GM18511 (cell line): ENCODE measurements at regions not wholly inside any gene's neighbourhood (a gene's known extent, or its start where the extent isn't known, plus 50 kb on each side); places are given as distances from the start of the nearest gene placed in this dataset.
A peak's percentile ranks its signal among the peaks of the same experiment; 100 is the strongest.

Source experiments
- ATAC-seq: cut with Tn5 transposase; IDR thresholded peaks from one replicate; pipeline ENCODE4 v1.9.1; 2021; ENCODE audit warnings: mild to moderate bottlenecking, moderate library complexity; ENCODE audit not compliant: unreplicated experiment

- ATAC-seq, result no peak
Measured at GRCh38 chr10:3016016-3016415, 51.3 kb upstream of the PFKP start.

DNA sequence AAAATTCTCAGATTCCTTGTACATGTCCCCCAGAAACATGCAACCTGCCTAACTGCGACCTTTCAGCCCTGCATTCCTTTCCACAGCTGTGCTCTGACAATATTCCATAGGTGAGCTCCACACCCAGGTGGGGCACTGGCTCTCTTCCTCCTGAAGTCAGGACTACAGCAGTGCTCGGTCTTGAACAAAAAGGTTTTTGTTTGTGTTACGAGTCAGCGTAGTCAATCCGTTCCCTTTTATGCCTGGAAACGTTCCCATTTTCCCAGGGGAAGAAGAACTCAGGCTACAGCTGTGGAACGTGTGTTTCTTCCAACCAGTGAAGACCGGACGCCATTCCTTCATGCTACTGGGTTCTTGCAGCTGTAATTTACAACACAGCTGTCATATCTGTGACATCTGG, 52.4 kb upstream of the PFKP start:
- no peak for ATAC-seq

DNA sequence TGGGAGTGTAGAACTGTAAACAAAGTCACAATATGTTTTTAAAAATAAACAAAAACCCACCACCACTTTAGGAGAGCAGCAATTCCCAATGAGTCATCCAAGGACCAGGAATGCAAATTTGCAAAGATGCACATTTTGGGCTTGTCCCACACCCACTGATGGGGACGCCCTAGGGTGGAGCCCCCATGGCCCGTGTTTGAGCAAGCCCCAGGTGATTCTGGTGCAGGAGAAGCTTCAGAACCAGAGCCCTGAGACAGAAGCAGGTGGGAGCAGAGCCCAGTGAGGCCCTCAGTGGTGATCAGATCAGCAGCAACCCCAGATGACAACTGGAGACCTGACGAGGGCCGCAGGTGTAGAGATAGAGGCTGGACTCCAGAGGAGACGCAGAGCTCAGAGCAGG, 55.1 kb upstream of the PFKP start:
- no peak for ATAC-seq

- no peak for ATAC-seq
Measured at GRCh38 chr10:3010816-3011460, 56.4 kb upstream of the PFKP start.

DNA sequence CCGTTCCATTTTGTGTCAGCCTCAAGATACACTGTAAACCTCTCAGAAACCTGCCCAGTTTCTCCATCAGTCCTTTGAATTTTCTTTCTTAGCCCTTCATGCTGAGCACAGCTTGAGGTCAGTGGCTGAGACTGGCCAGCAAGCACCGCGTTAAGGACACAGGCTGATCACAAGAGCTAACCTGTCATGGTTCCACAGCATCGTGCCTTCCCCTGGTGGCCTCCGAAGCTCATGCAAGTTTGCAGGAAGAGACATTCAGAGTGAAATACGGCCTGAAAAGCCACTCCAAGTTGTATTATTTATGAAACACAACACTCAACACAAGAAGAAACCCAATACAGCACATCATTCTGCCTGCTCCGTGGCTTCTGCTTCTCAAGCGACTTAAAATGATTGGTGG, 57.0 kb upstream of the PFKP start:
- ATAC-seq, result no peak

GRCh38 chr10:3009341-3009740, 58.0 kb upstream of the PFKP start:
- ATAC-seq, result no peak

DNA sequence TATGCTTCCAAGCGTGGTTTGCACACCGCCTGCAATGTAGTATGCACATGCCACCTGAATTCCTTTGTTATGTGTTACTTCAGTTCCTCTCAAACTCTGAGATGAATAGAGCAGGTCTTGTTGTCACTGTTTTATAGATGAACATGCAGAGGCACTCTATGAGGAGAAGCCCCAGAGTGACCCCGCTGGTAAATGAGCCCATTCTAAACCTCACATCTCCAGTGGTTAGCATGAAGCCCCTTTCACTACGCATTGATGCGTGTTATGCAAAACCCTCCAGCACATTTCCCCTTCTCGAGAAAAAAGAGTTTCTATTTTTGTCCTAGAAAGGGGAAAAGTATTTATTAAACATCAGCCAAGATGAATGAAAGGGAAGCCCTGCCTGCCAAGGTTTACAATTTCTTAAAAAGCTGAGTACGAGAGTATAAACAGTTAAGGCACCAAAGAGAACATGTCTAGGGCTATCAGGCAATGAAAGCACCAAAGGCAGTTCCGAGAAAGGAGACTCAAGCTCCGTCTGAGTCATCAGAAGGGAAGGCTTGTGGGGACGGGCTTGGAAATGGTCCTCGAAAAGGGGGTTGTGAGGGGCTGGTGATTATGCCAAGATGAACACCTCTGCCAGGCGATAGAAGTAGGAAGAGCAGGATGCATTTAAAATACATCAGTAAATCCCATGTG, 58.7 kb upstream of the PFKP start:
- peak; percentile 62 for ATAC-seq

- no peak for ATAC-seq
Measured at GRCh38 chr10:3006607-3007006, 60.7 kb upstream of the PFKP start.

GRCh38 chr10:3006093-3006492, 61.3 kb upstream of the PFKP start:
- no peak for ATAC-seq

DNA sequence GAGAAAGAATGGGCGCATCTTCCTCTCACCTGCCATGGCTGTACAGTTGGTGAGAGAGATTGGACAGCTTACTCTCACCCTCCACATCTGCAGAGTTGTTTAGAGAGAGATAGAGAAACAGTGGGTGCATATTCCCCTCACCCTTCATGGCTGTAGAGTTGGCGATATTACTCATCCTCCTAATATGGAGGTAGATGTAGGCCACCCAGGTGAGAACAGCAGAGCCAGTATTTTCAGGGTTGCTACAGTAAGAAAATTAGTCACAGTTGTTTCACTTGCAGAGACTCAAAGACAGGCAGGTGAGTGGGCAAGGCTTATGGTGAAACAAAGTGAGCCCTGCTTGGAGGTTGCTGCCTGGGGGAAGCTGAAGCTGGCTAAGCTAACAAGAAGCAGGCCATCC, 65.0 kb upstream of the PFKP start:
- ATAC-seq, result peak; percentile 87

GRCh38 chr10:3000048-3000447, 67.3 kb upstream of the PFKP start:
- no peak for ATAC-seq

- ATAC-seq, result no peak
Measured at GRCh38 chr10:2994221-2994961, 73.0 kb upstream of the PFKP start.

DNA sequence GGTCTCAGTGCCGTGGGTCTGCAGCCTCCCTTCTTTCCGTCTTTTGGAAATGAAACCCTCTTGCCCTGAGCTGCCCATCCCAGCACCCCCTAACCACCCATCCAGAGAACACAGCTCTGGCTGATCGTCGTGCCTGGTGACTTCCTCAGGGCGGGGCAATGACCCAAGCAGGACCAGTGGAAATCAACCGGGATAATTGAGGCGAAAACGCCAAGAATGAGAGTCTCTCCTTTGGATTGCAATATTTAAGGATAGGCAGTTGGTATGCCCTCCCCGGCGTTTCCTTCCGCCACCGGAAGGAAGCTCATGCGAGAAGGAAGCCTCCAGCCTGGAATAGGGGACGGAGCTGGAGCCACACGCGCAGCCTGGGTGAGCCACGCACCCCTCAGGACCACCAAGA, 73.7 kb upstream of the PFKP start:
- ATAC-seq, result no peak

DNA sequence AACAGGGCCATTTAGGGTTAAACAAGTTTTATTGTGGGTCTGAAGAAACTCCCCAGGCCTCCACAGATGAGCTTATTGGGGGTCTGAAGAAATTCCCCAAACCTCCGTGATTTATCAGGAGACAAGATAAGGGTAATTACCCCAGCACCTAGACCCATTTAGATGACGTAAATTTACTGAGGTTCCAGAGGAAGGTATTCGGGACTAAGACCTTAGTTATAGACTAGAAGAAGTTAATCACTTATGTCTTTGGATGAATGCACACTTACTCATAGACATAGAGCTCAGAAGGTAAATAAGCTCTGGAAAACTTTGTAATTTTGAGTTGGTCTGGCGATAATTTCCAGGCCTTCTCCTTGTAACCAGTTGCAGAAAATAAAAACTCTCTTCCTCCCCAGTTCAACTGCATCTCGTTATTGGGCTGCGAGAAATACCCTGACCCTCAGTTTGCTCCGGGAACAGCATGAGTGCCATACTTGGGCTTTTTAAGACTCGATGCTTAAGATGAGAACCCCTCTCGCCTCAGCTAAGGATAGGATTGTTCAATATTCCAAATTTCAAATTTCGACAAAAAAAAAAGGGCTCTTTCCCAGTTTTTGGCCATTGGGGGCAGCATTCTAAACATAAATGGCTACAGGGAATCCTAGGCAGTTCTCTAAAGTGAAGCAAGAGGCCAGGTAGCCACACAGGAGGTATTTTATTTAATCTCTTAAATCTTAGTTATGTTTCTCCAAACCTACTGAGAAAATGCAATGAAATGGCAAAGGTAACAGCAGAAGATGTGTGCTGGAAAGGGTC, 74.7 kb upstream of the PFKP start:
- ATAC-seq, result no peak

GRCh38 chr10:2990764-2991163, 76.6 kb upstream of the PFKP start:
- ATAC-seq, result no peak

- ATAC-seq, result no peak
Measured at GRCh38 chr10:2989292-2989947, 77.9 kb upstream of the PFKP start.

DNA sequence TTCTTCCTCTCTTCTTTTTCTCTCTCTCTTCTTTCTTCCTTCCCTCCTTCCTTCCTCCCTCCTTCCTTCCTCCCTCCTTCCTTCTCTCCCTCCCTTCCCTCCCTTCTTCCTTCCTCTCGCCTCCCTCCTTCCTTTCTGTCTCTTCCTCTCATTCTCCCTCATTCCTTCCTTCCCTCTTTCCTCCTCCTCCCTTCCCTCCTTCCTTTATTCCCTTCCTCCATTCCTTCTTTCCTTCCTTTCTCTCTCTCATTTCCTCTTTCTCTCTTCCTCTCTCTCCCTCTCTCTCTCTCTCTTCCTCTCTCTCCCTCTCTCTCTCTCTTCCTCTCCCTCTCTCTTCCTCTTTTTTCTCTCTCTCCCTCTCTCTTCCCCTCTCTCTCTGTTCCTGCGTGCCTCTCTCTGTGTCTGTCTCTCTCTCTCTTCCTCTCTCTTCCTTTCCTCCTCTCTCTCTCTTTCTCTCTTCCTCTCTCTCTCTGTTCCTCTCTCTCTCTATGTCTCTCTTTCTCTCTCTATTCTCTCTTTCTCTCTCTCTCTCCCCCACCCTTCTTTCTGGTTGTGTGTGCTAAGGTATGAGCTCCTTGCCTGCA, 80.1 kb upstream of the PFKP start:
- ATAC-seq, result no peak

GRCh38 chr10:2986391-2986801, 81.0 kb upstream of the PFKP start:
- no peak for ATAC-seq

DNA sequence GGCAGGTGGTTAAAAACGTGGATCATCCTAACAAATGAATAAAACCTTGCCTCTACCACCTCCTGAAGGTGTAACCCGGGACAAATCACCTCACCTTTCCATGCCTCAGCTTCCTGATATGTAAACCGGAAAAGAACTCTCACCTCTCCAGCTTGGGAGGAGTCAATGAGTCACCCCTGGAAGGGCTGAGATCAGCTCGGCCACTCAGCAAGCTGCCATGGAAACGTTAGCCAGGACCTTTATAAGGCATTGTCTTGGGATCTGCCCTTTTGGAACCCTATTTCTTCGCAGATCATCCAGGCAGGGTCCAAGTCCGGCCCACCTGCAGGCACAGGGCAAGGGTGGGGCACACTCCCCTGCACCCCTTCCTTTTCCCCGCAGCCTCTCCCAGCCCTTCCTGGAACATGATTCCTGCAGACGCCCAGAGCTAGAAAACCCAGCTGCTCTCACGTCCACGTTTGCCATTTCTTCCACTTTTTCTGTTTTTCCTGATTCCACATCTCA, 81.6 kb upstream of the PFKP start:
- no peak for ATAC-seq

GRCh38 chr10:2984682-2985081, 82.7 kb upstream of the PFKP start:
- ATAC-seq, result peak; percentile 53
